Endometrium (tissue), 2 donors: ENCODE measurements at regions not wholly inside any gene's neighbourhood (a gene's known extent, or its start where the extent isn't known, plus 50 kb on each side); places are given as distances from the start of the nearest gene placed in this dataset.
"Not testable (repeated sequence)": the region's sequence is repeated elsewhere in the genome, so short reads cannot be mapped to it uniquely, and the experiment has no call there.

ENCODE experiments used
- FAIRE-seq: peaks from 2 replicates; lab custom pipeline; 2012; peaks lifted over from hg19 to GRCh38; lab: Jason Lieb, UNC
- donor health status: control.
- donor health status: control.

- FAIRE-seq, result no peak
Observed at GRCh38 chr10:109065821-109066220, 857.5 kb downstream of the XPNPEP1 start.

DNA sequence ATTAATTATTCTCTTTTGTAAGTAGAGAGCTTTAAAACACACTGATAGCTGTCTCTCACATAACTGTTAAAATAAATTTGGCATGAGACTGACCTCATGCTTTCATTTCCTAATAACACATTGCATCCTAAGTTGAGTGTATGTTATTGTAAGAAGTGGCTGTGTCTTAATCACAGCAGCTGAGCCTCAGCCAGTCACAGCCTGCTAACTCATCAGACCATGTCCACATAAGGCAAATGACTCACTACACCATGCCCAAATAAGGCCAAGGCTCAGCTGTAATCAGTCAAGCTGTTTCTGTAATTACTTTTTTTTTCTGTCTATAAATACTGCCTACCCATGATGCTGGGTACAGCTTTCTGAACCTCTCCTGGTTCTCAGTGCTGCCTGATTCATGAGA lies 860.9 kb downstream of the XPNPEP1 start:
- no peak for FAIRE-seq

- FAIRE-seq, result no peak
Observed at GRCh38 chr10:109055243-109055642, 868.1 kb downstream of the XPNPEP1 start.

DNA sequence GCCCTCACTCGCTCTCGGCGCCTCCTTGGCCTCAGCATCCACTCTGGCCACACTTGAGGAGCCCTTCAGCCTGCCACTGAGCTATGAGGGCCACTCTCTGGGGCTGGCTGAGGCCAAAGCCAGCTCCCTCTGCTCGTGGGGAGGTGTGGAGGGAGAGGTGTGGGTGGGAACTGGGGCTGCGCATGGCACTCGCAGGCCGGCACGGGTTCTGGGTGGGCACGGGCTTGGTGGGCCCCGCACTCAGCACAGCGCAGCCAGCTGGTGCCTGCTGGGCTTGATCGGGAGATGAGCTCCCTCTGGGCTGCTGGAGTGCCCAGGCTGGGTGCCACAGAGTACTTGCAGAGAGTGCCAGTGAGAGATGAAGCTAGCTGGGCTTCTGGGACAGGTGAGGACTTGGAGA lies 875.5 kb downstream of the XPNPEP1 start:
- FAIRE-seq, result no peak

GRCh38 chr10:109046427-109046826 lies 876.9 kb downstream of the XPNPEP1 start:
- FAIRE-seq, result not testable (repeated sequence)

- no peak for FAIRE-seq
Observed at GRCh38 chr10:109040622-109041021, 882.7 kb downstream of the XPNPEP1 start.

DNA sequence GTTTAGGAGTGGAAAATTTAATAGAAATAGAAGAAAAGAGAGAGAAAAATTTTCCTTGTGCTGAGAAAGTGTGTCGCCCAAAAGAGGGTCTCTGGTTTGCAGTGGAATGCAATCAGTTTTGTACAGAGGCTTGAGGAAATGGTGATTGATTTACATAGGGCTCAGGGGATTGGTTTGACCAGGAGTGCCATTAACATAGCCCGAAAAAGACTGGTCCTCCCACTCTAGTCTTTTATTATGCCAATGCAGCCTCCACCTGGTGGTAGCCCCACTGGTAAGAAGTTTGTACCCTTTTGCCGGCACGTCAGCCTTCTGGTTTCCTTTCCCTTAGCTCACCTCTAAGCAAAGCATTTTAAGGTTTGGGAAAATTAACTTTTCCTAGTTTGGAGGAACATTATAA lies 885.3 kb downstream of the XPNPEP1 start:
- FAIRE-seq, result no peak

DNA sequence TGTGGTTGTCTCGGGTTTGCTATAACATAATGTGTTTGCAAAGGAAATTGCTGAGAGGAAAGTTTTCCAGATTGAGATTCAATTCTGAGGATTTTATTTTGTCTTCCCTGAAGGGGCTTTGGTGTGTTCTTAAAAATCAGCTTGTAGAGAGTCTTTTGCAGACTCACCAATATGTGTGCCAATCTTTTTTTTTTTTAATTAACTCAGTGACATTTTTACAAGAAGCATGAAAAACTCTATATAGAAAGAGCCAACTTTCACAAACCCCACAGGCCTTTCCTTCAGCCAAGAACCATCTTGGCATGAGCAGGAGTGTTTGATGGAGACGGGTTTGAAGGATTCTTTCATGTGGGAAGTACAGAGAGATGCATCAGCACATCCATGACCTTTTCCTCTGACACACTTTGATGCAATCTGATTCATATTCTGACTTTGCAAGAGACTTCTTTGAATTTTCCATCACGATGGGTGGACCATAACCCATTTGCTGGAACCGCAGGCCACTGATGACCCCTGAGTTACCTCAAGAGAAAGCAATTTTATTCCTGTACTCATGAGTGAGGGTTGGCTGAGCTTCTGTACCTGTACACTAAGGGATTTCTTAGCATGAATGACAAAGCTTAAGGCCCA lies 892.6 kb downstream of the XPNPEP1 start:
- FAIRE-seq, result no peak

GRCh38 chr10:109029870-109030269 lies 893.4 kb downstream of the XPNPEP1 start:
- no peak for FAIRE-seq

DNA sequence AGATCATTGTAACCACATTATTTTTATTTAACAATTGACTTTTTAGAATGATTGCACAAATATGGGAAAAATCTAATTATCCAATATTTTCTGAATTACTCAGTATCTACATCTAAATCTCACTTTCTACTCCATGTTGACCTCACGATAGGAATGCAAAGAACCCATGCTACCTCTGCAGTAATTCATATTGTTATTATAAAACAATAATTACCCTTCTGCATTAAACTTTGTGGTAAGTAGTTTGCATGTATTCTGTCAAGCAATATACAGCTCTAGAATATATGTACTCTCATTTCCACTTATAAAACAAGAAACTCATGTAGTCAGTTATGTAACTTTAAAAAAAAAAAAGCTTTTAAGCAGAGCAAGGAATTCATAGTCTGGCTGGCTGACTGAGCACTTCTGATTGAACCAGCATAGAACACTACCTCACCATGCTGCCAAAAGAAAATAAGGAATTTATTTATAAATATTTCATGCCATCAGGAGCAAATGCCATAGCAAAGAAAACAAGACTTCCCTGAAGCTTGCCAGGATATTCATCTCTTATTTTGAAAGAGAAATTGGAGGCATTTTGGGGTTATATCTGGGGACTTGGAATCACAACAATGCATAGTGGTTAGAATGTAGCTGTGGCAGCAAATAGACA lies 895.7 kb downstream of the XPNPEP1 start:
- FAIRE-seq, result no peak

DNA sequence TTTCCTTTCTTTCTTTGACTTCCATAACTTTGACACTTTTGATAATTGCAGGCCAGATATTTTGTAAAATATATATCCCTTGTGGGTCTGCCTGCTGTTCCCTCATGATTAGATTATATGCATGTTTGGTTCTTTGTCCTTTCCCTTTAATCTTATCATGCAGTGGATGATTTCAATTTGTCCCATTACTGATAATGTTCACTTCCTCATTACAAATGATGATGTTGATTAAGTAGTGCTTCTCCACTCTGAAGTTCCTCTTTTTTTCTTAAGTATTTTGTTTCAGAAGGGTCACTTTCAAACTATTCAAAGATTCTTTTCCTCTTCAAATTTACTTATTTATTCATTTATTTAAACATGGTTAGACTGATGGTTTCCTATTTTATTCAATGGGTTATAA lies 898.1 kb downstream of the XPNPEP1 start:
- no peak for FAIRE-seq

DNA sequence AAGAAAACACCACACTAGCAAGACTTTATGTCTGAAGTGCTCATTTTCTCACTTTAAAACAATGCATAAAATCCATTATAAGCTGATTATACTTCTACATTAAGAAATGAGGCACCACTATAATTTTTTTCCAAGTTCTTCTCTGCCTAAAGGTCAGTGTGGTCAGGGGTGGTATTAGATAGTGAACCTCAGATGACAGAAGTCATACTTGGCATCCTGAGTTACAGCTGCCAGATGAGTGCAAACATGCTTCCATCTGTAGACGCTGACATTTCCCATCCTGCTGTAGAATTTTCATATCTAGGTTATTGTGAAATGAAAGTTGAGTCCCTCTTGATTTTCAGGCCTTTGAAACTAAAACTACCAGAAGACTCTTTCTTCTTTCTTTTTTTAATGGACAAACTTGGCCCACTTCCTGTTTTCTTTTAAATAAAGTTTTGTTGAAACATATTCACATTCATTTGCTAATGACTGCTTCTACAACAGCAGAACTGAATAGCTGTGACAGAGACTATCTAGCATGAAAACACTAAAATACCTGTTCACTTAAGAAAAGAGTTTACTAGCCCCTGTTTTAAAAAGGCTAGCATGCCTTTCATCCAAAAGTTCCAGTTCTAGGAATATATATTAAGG lies 900.8 kb downstream of the XPNPEP1 start:
- FAIRE-seq, result no peak

DNA sequence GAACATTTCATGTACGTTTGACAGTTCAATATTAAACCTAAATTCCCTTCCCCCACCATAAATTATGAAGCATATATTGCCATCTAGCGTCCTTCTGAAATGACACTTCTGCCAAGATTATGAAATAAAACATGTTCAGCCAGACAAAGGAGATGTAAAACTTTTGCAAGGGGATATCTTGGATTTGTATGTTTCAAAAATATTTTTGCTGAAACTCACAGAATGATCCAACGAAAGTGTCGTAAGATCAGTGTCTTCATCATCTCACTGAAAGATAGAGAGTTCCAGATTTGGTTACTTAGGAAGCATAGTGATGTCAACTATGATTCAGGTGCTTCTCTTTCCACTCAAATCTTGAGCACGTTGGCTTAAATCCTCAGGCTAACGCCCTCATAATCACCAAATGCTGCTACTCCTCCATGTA lies 904.3 kb downstream of the XPNPEP1 start:
- FAIRE-seq, result no peak

- FAIRE-seq, result no peak
Observed at GRCh38 chr10:109007514-109007913, 915.8 kb downstream of the XPNPEP1 start.

GRCh38 chr10:108990441-108990840 lies 932.9 kb downstream of the XPNPEP1 start:
- FAIRE-seq, result no peak

GRCh38 chr10:108989976-108990375 lies 933.3 kb downstream of the XPNPEP1 start:
- no peak for FAIRE-seq

DNA sequence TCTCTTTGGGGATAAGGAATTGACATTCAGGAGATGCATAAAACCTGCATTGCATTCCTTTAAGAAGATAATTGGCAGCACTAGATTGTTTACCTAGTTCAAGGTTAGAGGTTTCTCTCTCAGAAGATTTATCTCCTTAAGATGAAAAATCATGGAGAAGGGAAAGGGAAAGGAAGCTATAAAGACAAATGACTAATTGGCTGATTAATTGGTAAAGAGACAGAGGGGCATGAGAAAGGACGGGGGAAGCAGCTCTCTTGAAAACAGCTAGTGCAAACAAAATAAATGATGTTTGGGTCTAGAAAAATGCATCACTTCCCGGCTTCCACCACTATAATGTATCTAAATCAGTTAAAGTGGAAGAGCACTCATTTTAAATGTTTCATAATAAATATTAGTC lies 941.2 kb downstream of the XPNPEP1 start:
- FAIRE-seq, result no peak

DNA sequence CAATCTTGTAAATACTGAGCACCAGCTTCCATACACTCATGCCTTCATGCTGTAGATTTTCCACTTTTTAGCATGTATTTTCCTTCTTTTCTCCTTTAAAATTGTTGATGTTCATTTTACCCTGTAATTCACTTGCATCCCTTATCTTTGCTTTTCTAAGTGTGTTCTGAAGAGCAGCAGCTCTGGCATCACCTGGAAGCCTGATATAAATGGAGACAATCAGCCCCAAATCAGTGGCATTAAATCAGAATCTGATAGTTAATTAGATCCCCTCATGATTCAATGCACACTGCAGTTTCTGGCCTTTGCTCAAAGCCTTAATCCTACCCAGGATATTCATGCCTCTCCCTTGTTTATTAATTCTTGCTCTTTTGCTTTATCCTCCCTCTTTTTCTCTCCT lies 942.4 kb downstream of the XPNPEP1 start:
- FAIRE-seq, result no peak

GRCh38 chr10:108975459-108976058 lies 947.8 kb downstream of the XPNPEP1 start:
- FAIRE-seq, result no peak

DNA sequence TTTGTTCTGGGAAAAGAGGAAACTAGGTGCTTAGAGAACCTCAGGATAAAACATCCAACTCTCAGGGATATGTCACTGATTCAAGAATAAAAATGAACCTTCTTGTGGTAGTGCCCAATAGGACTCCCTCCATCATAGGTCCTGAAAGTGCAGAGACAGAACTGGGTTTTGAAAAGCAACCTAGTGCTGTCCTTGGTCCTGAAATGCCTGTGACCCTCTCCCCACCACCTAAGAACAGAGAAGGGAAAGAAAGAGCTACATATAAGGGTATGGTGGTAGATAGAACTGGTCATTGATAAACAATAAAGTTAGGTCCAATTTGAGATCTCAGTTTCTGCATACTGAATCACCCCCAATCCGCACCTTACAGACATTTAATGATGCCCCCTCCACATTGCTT lies 953.3 kb downstream of the XPNPEP1 start:
- FAIRE-seq, result no peak

GRCh38 chr10:108966411-108966810 lies 956.9 kb downstream of the XPNPEP1 start:
- FAIRE-seq, result no peak

DNA sequence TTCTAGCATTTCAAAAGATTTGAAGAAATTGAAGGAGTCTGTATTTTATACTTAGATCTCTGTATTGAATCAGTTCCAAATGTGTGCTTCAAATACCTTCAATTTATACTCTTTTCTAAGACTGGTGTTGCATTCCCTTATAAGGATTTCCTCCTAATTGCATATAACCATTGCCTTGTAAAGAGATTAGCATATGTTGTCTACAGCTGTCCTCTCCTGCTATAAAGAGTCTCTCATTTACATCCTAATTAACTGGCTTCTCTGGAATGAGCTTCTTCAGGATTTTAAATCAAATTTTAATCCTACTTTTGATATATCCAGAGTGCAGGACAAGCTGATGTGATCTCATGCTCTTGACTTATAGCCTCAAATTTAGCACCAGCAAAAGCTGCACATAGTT lies 957.3 kb downstream of the XPNPEP1 start:
- FAIRE-seq, result no peak

DNA sequence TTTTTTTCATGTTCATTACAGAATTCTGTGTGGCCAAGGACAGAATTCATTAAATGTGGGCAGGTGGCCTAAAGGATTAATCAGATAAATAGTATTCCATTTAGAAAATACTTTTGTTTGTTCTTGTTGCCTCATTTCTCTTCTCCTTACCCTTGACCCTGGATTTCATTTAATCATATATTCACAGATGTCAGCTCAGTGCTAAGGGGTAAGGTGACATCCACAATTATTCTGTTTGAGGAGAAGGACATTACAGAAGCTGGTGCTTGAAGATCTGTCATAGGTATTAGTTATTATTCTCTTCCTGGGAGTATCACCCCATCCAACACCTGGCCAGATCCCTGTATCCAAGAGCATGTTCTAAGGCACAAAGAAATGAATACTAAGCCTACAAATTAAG lies 961.1 kb downstream of the XPNPEP1 start:
- FAIRE-seq, result no peak
